HCT116 (cell line): ENCODE measurements at regions not wholly inside any gene's neighbourhood (a gene's known extent, or its start where the extent isn't known, plus 50 kb on each side); places are given as distances from the start of the nearest gene placed in this dataset.
"Not testable (repeated sequence)": the region's sequence is repeated elsewhere in the genome, so short reads cannot be mapped to it uniquely, and the experiment has no call there.

ENCODE experiments used
- ATAC-seq: fragments of 200-7000 bp; cut with Tn5 transposase; 2 replicates; pipeline ENCODE4 v1.9.1; 2020; ENCODE audit warnings: mild to moderate bottlenecking, moderate library complexity
- BruUV-seq: library from RNA; stranded (reverse); fragments of 400-500 nt; replicated peaks from 2 replicates; lab custom pipeline; 2021; lab: Mats Ljungman, UMichigan
- CTCF ChIA-PET: fragments of 300-600 bp; sonication (Branson Sonifier 250); formaldehyde crosslinking; loops from one replicate; lab custom pipeline; 2021; ENCODE audit warnings: antibody characterized with exemption; lab: Charles Lee
- POLR2A ChIA-PET: fragments of 300-600, 350-600 bp; sonication (Branson Sonifier 250); formaldehyde crosslinking; loops from one replicate; lab custom pipeline; 2021; ENCODE audit warnings: antibody characterized with exemption; lab: Charles Lee
- RAD21 ChIA-PET, 2 experiments: fragments of 300-600 bp; sonication (Branson Sonifier 250); formaldehyde crosslinking; loops; one replicate each; lab custom pipeline; 2023; ENCODE audit warnings: low total read pairs in 2 of 2; ENCODE audit not compliant: uncharacterized antibody in 2 of 2, unreplicated experiment in 2 of 2, low non-redundant PET in 1 of 2; lab: Charles Lee
- DNase-seq: peaks from one replicate; pipeline ENCODE4 v3.0.0-alpha.2; 2010; ENCODE audit warnings: low read depth, low spot score
- H2AFZ ChIP-seq: fragments of 200-600 bp; shearing (Covaris generic), sonication (generic); 2 replicates; pipeline ENCODE4 v1.6.1; 2017; ENCODE audit warnings: low read depth, mixed run types, mixed read lengths, antibody characterized with exemption, low read length; ENCODE audit not compliant: poor library complexity, severe bottlenecking
- H3K27ac ChIP-seq: 2 replicates; pipeline ENCODE4 v1.5.1; 2012; ENCODE audit warnings: low read depth, low read length
- H3K27me3 ChIP-seq: fragments of 200-600 bp; sonication (generic); 2 replicates; pipeline ENCODE4 v1.6.1; 2016; ENCODE audit warnings: mixed run types, low read length, mixed read lengths; ENCODE audit not compliant: insufficient read depth
- H3K36me3 ChIP-seq, 2 experiments: fragments of 200-500 bp in 1 of 2; fragments of 200-600 bp in 1 of 2; sonication (Bioruptor generic) in 1 of 2; sonication (generic) in 1 of 2; 2 replicates each; pipeline versions ENCODE4 v1.5.1 to v1.6.1; 2014 to 2016; ENCODE audit warnings: low read length in 2 of 2, inconsistent platforms in 1 of 2, mixed read lengths in 1 of 2, mixed run types in 1 of 2; ENCODE audit not compliant: insufficient read depth in 2 of 2, control insufficient read depth in 1 of 2
- H3K4me1 ChIP-seq, 2 experiments: fragments of 200-600 bp in 1 of 2; sonication (generic) in 1 of 2; 2 replicates each; pipeline versions ENCODE4 v1.5.1 to v1.6.1; 2012 to 2017; ENCODE audit warnings: low read length in 2 of 2, inconsistent platforms in 1 of 2, mild to moderate bottlenecking in 1 of 2, mixed read lengths in 1 of 2, mixed run types in 1 of 2, moderate library complexity in 1 of 2; ENCODE audit not compliant: insufficient read depth in 2 of 2, control insufficient read depth in 1 of 2
- H3K4me2 ChIP-seq: fragments of 200-600 bp; sonication (generic); 2 replicates; pipeline ENCODE4 v1.6.1; 2017; ENCODE audit warnings: mixed run types, low read length, mixed read lengths
- H3K4me3 ChIP-seq, 2 experiments: fragments of 200-600 bp in 1 of 2; sonication (generic) in 1 of 2; replicated peaks in 1 of 2; 2 replicates each; pipeline ENCODE4 v1.5.1; 2011 to 2016; ENCODE audit warnings: low read length in 2 of 2, control low read depth in 1 of 2, low read depth in 1 of 2, mild to moderate bottlenecking in 1 of 2, mixed read lengths in 1 of 2, mixed run types in 1 of 2
- H3K79me2 ChIP-seq: fragments of 200-600 bp; sonication (generic); 2 replicates; pipeline ENCODE4 v1.6.1; 2017; ENCODE audit warnings: mild to moderate bottlenecking, mixed run types, low read length, moderate library complexity, mixed read lengths; ENCODE audit not compliant: insufficient read depth
- H3K9ac ChIP-seq: fragments of 200-600 bp; sonication (generic); 2 replicates; pipeline ENCODE4 v1.6.1; 2016; ENCODE audit warnings: low read length, mixed read lengths
- H3K9me2 ChIP-seq: fragments of 200-600 bp; sonication (generic), shearing (Covaris generic); 2 replicates; pipeline ENCODE4 v1.6.1; 2017; ENCODE audit warnings: mixed run types, mild to moderate bottlenecking, moderate library complexity; ENCODE audit not compliant: insufficient read depth
- H3K9me3 ChIP-seq, 2 experiments: fragments of 200-500 bp in 1 of 2; fragments of 200-600 bp in 1 of 2; sonication (Bioruptor generic) in 1 of 2; sonication (generic) in 1 of 2; 2 replicates each; pipeline ENCODE4 v1.6.1; 2014 to 2017; ENCODE audit warnings: low read length in 2 of 2, mixed read lengths in 2 of 2, inconsistent platforms in 1 of 2, low read depth in 1 of 2, mild to moderate bottlenecking in 1 of 2, mixed run types in 1 of 2, moderate library complexity in 1 of 2; ENCODE audit not compliant: control insufficient read depth in 1 of 2, insufficient read depth in 1 of 2
- H4K20me1 ChIP-seq: fragments of 200-600 bp; sonication (generic), shearing (Covaris generic); 2 replicates; pipeline ENCODE4 v1.6.1; 2017; ENCODE audit warnings: mixed run types, mild to moderate bottlenecking, moderate library complexity; ENCODE audit not compliant: insufficient read depth
- intact Hi-C: fragments of 100-400 bp; cut with micrococcal nuclease; formaldehyde crosslinking; loops from 2 replicates; pipeline ENCODE4 v1.10.0; 2022

GRCh38 chr4:49236474-49236873 lies 250.4 kb downstream of the CWH43 start:
- H4K20me1 ChIP-seq, BruUV-seq, H3K9me3 ChIP-seq, ATAC-seq, H3K79me2 ChIP-seq, RAD21 ChIA-PET, H3K9me2 ChIP-seq, CTCF ChIA-PET, DNase-seq, H3K4me3 ChIP-seq, H3K4me1 ChIP-seq, H2AFZ ChIP-seq, intact Hi-C loops, H3K27ac ChIP-seq, H3K36me3 ChIP-seq, H3K4me2 ChIP-seq, H3K27me3 ChIP-seq, POLR2A ChIA-PET, H3K9ac ChIP-seq: not testable (repeated sequence)

DNA sequence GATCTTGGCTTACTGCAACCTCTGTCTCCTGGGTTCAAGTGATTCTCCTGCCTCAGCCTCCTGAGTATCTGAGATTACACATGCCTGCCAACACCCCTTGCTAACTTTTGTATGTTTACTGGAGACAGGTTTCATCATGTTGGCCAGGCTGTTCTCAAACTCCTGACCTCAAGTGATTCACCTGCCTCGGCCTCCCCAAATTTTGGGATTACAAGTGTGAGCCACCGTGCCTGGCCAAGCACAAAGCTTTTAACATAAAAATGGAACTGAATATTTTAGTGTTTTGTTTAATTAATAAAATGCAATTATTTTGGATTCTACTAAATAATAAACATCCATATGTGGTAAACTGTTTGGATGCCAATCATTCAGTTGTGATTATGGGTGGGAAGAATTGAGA lies 255.2 kb downstream of the CWH43 start:
- H4K20me1 ChIP-seq, H3K9ac ChIP-seq, POLR2A ChIA-PET, H3K4me3 ChIP-seq, H3K9me3 ChIP-seq, H3K4me1 ChIP-seq, RAD21 ChIA-PET, H3K27ac ChIP-seq, DNase-seq, intact Hi-C loops, H3K27me3 ChIP-seq, H3K79me2 ChIP-seq, H3K9me2 ChIP-seq, ATAC-seq, H3K36me3 ChIP-seq, CTCF ChIA-PET, H3K4me2 ChIP-seq, H2AFZ ChIP-seq, BruUV-seq: not testable (repeated sequence)

GRCh38 chr4:49262786-49263185 lies 276.7 kb downstream of the CWH43 start:
- H3K9me3 ChIP-seq, DNase-seq, H3K4me1 ChIP-seq, H3K9me2 ChIP-seq, intact Hi-C loops, H3K4me2 ChIP-seq, H4K20me1 ChIP-seq, H3K79me2 ChIP-seq, H3K9ac ChIP-seq, H2AFZ ChIP-seq, CTCF ChIA-PET, BruUV-seq, H3K36me3 ChIP-seq, H3K27me3 ChIP-seq, H3K4me3 ChIP-seq, ATAC-seq, POLR2A ChIA-PET, RAD21 ChIA-PET, H3K27ac ChIP-seq: not testable (repeated sequence)

DNA sequence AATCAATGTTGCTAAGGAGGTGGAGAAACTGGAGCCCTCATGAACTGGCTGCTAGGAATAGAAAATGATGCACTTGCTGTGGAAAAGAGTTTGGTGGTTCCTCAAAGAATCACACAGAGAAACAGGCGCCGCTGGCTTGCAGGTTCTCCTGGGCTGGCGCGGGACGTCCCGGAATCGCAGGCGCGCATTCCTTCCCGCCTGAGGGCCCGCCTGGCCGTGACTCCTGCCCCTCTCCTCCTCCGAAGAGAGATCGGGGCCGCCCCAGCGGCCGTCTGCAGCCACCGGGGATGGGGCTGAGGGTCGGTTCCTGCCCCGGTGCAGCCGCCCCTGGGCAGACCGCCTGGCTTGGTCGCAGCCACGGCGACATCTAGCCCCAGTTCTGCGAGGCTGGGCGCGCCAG lies 284.4 kb downstream of the CWH43 start:
- H3K9me3 ChIP-seq, H3K4me3 ChIP-seq, H3K27me3 ChIP-seq, H3K79me2 ChIP-seq, intact Hi-C loops, H3K9ac ChIP-seq, H3K9me2 ChIP-seq, H3K4me2 ChIP-seq, H3K36me3 ChIP-seq, DNase-seq, BruUV-seq, H2AFZ ChIP-seq, ATAC-seq, CTCF ChIA-PET, H3K27ac ChIP-seq, H3K4me1 ChIP-seq, H4K20me1 ChIP-seq, RAD21 ChIA-PET, POLR2A ChIA-PET: not testable (repeated sequence)

DNA sequence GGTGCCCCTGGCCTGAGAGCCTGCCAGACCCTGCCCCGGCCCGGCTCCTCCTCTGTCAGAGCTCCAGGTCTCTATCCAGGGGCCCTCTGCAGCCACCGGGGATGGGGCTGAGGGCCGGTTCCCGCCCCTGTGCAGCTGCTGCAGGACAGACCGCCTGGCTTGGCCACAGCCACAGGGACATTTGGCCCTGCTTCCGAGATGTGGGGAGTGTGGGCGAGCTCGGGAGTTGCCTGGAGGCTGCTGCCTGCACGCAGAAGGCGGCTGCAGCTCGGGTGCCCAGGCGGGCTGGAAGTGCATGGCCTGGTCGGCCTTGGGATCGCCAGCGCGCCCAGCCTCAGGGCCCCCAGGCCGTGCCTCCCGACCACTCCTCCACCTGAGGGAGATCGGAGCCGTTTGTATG lies 284.8 kb downstream of the CWH43 start:
- POLR2A ChIA-PET, H3K27me3 ChIP-seq, ATAC-seq, H2AFZ ChIP-seq, H3K4me3 ChIP-seq, intact Hi-C loops, H3K36me3 ChIP-seq, H3K27ac ChIP-seq, H3K79me2 ChIP-seq, H3K9ac ChIP-seq, H4K20me1 ChIP-seq, CTCF ChIA-PET, DNase-seq, RAD21 ChIA-PET, H3K4me2 ChIP-seq, H3K9me3 ChIP-seq, H3K9me2 ChIP-seq, BruUV-seq, H3K4me1 ChIP-seq: not testable (repeated sequence)
